Hematopoietic multipotent progenitor cell treated with erythropoietin and hydrocortisone succinate and interleukin-3 and kit ligand, for 8 days (in vitro differentiated cells): ENCODE measurements at regions not wholly inside any gene's neighbourhood (a gene's known extent, or its start where the extent isn't known, plus 50 kb on each side); places are given as distances from the start of the nearest gene placed in this dataset.
A peak's percentile ranks its signal among the peaks of the same experiment; 100 is the strongest.
"Not testable (repeated sequence)": the region's sequence is repeated elsewhere in the genome, so short reads cannot be mapped to it uniquely, and the experiment has no call there.

Experiments
- DNase-seq: peaks from one replicate; pipeline ENCODE4 v3.0.0-alpha.2; 2015

DNA sequence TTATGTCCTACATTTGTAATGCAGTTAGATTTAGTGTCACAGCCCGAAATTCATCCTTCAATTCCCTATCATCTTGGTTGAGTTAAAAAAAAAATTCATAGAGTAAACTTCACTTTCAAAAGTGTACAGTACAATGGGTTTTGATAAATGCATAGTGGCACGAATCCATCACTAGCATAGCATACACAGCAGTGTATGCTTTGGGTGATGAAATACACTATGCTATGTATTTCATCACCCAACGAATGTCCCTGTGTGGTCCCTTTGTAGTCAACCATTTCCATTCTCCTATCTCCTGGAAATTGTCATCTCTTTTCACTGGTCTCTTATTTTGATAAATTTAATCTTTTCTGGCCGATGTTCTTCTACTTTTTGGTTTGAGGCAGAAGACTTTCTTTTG is 129.4 kb upstream of the BASP1 start:
- no peak for DNase-seq

DNA sequence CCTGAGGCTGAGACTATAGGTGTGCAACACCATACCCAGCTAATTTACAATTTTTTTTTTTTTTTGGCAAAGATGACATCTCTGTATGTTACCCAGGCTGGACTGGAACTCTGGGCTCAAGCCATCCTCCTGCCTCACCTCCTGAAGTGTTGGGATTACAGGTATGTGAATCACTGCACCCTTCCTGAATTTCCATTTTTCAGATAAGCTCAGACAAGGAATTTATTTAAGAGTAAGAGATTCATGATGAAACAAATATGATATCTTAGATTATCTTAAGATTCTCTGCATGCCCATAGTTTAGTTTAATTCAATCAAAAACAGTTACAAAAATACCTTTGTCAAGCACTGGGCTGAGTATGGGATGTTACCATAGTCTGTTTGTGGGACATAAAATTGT is 128.4 kb upstream of the BASP1 start:
- no peak for DNase-seq

DNA sequence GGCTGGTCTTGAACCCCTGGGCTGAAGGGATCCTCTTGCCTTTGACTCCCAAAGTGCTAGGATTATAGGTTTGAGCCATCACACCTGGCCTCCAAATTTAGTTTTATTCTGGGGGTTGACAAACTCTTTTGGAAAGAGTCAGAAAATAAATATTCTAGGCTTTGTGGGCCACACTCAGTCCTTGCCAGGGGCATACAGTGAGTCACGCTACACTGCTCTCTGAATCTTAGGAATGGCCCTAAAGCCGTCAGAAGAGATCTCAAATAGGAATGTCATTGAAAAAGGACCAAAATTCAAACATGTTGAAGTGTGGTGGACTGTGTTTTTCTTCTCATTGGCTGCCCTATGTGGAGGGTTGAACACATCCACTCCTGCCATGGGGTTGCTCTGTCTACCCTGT is 127.7 kb upstream of the BASP1 start:
- no peak for DNase-seq

DNA sequence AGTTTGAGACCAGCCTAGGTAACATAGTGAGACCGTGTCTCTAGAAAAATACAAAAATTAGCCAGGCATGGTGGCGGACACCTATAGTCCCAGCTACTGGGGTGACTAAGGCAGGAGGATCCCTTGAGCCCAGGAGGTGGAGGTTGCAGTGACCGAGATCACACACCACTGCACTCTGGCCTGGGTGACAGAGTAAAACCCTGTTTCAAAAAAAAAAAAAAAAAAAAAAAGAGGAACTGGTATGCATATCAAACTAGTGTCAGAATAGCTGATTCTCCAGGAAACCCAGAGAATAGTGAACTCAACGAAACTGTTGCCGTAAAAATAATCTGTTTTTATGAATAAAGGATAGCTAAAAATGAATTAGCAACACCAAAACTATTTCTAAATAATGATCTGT is 126.6 kb upstream of the BASP1 start:
- DNase-seq, result no peak

DNA sequence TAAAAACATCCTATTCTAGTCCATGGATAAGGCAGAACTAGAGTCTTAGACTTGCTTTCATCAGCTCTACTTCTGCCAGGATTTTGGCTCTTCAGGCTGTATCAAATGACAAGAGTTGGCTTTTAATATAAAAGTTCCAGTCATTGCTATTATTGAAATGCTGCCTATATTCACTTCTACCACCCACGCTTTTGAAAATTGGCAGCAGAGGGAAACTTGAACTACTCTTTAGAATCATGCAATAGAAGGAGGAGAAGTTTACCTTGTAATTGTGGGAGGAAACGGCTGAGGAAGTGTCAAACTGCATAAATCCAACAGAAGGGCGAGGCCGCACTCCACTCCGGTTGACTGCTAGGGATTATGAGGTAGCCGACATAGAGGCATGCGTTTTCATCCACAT is 122.6 kb upstream of the BASP1 start:
- DNase-seq, result no peak

DNA sequence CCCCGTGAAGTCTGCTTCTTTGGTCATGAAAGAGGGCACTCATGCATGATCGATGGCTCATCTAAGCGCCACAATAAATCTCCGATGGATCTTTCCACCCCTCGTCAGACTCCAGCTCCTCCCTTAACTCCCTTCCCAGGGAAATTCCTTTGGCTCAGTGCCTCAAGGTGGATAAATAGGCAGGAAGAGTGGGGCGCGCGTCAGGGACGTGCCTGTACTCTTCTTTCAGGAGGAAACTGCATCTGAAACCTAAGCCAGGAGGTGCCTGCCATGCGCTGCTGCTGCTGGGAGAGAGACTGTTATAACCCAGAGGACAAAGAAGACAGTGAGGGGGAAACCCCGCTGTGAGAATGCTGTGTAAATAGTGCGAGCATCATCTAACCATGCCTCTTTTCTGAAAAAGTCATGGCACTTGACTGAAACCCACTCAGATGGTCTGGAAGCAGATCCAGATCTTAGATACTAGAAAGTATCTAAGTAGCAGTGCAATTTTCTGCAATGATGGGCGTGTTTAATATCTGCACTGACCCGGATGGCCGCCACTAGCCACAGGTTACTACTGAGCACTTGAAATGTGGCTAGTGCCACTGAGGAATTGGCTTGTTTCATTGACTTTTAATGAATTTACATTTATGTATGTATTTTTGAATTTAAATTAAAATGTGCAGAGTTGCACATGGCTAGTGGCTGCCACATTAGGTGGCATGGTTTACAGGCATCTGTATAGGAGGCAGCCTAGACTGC is 120.3 kb upstream of the BASP1 start:
- no peak for DNase-seq

DNA sequence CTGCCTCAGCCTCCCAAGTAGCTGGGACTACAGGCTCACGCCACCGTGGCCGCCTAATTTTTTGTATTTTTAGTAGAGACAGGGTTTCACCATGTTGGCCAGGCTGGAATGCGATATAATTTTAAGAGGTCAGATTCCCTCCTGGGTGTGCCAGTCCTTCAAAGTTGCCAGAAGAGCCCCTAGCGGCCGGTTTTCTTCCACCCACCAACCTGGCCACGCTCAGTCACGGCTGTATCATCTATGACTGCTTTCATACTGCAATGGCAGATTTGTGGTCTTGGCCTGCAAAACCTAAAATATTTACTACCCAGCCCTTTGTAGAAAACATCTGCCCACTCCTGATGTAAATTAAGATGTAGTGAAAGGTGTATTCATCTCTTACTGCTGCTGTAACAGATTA is 117.5 kb upstream of the BASP1 start:
- no peak for DNase-seq

DNA sequence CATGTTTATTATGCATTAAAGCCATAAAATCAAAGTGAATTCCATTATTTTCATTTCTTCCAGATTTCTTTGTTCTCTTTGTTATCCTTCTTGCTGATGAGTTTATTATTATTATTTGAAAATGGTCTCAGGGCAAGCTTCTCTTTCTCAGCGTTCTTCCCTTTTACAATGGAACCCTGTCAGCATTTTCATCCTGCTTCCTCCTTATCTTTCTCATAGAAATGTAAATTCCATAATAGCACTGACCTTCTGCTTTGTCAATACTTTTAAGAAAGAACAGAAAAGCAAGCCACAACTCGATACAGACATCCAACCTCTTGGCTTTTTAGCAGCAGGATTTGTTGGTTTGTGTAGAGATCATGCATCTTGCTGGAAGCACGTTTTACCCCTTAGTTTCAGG is 114.0 kb upstream of the BASP1 start:
- DNase-seq, result no peak

DNA sequence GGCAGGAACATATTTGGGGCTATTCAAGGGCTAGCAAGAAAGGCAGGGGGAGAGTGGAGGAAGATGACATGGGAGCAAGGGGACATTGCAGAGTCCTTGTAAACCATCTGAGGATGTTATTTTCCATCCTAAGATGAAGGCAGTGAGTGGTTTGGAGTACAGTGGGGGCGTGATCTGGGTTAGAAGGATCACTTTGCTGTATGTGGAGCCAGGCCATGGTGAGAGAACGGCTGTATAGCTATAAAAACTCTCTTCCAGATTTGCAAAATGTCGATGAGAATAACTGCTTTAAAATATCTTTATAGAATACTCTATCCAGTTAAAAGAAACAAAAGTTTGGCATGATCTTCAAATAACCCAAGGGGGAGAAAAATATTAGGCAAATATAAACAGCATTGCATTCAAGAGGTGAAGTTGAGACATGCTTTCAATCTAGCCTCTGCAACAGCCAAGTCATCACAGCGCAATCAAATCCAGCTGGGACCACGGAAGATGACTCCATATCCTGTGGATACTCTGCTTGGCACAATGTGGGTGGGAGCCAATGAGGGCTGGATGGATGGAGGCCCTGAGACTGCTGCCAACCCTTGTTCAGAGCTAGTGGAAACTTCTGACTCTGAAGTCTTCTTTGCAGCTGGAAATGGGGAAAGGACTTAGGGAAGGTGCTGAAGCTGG is 111.5 kb upstream of the BASP1 start:
- no peak for DNase-seq

DNA sequence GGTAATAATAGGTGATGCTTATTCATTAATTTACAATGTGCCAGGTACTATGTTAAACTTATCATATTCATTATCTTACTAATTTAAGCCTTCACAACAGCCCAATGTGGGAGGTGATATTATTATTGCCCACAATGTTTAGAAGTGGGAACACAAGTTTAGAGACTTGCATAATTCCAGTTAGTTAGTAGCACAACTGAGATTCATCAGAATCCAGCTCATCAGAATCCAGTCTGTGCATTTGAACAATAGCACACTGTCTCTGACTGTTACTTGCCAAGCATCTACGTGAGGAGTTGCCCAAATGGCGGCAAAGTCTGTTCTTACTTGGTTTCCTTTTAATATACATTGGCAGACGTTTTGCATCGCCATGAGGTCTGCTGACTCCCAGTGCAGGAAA is 110.9 kb upstream of the BASP1 start:
- DNase-seq, result no peak

DNA sequence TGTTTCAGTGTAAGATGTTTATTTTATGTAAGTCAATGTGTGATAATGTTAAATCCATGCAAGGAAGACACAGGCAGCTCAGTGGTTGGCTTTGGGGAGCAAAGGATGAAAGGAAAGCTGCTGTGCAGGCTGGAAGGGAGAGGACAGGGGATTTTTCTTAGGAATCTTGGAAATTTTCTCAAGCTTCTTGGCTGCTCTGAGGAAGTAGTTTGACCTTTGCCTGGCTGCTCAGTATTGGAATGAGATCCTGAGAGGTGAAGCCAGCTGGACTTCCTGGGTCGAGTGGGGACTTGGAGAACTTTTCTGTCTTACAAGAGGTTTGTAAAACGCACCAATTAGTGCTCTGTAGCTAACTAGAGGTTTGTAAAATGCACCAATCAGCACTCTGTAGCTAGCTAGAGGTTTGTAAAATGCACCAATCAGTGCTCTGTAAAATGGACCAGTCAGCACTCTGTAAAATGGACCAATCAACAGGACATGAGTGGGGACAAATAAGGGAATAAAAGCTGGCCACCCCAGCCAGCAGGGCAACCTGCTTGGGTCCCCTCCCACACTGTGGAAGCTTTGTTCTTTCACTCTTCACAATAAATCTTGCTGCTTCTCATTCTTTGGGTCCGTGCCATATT is 105.2 kb upstream of the BASP1 start:
- DNase-seq, result not testable (repeated sequence)

DNA sequence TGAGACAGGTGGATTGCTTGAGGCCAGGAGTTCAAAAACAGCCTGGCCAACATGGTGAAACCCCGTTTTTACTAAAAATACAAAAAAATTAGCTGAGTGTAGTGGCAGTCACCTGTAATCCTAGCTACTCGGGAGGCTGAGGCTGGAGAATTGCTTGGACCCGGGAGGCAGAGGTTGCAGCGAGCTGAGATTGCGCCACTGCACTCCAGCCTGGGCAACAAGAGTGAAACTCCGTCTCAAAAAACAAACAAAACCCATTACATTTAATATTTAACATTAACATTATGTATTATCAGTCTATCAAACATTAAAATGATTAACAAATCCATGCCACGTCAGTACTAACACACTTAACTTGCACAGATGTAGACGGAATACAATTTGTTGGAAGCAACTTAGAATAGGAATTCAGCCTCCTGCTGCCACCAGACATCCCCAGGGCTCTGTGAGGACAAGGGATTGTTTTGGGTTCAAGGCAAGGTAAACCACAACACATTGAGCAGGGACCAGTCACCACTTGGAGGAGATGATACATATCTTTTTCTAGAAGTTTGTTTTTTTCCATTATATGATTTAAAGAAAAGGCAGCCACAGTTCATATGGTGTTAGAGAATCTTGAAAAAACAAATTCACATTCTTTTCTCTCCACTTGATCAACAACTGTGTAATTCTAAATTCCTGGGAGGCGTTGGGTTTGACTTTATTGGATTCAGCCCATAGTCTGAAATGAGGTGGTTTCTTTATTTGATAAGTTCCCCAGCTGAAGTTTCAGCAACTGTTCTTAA is 104.1 kb upstream of the BASP1 start:
- DNase-seq, result no peak

DNA sequence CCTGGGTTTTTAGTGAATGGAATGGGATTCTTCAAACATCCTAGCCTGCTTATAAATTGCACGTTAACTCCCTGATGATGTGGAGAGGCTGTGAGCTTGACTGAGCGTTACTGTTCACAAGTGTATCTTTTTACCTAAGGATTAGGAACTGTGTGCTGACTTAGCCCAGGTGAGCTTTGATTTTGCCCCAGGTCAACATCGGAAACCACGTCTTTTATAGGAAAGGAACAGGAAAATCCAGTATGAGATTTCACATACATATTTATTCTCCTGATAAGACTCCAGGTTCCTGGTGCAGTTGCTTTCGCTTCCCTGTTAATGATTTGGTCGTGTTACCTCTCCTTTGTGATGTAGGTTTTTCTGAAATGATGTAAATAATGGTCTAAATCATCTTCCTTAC is 103.2 kb upstream of the BASP1 start:
- no peak for DNase-seq

DNA sequence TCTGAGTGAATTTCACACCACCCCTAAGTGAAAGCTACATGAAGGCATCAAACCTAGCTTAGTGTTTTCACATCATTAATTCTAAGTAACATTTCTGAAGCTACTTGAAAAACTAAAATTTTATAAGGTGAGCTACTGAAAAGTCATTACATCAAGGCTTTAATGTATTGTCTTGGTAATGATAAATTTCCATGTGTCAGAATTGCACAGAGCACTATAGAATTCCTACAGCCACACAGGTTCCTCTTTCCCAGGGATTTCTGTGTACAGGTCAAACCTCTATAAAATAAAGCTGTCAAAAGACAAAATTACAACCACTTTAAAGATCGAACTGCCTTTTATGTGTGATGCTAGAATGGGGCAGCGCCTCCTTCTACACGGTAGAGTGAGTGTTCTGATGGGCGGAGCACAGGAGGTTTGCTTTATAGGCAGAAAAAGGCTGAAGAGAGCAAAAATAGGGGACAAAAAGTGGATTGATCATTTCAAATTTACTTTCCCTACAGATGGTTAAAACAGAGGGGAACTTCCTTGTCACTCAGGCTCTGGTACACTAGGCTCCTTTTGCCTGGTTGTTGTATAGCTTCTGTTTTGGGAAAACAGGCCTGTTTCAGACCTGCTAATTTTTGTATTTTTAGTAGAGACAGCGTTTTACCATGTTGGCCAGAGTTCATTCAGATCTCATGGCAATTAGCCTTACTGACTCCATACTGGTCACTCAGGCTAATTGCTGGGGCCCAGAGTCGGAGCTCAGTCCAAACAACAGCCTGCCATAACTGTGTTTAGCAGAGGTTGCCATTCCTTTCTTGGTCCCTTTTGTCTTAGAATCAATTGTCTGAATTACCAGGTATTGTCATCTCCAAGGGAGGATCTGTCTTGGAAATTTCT is 102.5 kb upstream of the BASP1 start:
- DNase-seq, result no peak

DNA sequence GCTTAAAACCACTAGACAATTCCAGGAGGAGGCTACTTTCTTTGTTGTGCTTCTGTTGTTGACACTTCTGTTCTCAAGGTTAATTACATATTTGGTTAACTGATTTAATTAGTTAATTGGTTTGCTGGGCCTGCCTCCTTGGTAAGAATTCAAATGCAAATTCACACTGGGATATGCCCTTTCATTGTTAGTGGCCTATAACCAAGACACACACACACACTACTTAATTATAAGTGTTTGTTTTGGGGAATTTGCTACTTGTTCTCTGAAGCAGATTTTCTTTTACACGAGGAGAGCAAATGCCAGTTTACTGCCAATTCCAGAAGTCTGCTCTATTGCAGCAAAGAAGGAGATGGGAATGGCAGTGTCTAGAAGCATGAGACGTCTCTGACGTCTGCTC is 101.6 kb upstream of the BASP1 start:
- DNase-seq, result no peak

DNA sequence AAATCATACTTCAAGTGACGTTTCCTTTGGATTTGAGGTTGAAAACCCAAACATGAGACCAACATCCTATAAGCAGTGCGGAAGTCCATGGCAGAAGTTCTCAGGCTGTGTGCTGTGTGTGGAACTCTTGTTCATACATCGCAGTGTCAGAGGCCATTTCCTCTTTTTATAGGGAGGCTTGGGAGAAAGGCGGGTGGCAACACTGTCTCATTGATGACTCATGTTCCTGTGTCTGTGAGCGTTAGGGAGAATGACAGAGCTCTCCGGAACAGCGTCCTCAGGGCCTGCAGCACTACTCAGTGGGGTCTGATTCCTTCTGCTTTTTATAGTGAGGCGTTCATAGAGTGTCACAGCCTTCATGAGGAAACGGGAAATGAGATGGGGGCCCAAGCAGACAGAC is 98.8 kb upstream of the BASP1 start:
- peak; percentile 82 for DNase-seq

DNA sequence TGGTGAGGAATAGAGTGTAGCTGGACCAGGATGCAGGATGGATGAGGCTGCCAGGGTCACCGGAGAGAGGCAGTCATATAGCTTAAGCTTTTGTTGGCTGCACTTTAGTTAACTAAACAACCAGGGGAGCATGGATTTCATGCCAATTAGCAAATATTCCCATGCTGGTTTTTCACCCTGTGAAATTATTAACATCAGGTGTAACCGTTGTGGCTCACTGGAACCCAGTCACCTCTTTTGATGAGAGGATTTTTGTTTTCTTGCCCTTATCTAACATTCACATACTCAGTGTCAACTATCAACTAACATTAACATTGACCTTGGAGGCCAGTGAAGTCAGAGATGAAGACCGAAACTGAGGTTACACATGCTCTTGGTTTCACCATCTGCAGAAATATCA is 97.2 kb upstream of the BASP1 start:
- no peak for DNase-seq

DNA sequence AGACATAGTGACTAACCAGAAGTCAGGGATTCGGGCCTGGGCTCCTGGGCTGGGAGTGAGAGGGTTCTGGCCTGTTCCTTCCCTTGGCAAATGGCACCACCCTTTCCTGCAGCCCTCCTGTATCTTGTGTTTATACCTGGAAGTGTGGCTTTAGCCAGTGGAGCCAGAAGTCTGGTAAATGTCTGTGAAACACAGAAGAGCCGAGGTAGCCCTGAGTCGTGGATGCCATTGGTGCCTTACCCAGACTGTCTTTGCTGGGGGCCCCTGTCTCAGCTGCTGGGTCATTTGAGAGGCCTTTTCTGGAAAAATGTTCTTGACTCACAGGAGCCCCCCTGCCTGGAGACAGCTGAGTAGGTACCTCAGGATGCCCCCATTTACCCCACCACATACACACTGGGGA is 95.7 kb upstream of the BASP1 start:
- no peak for DNase-seq

DNA sequence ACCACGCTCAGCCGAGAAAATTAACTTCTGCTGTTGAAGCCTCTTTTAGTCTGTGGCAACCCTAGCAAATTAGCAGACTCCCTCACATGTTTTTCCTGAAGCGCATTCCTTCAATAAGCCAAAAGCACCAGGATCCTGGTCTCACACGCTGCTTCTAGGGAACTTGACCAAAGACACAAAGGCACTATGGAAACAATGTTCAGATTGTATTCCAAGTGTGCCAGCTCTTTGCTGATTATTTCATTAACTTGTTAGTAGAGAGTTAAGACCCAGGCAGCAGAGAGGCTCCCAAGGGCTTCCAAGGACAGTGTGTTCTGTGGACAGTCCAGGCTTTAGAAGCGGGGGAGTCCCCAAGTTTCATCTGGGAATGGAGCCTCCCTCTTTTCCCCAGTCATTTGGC is 94.4 kb upstream of the BASP1 start:
- no peak for DNase-seq

DNA sequence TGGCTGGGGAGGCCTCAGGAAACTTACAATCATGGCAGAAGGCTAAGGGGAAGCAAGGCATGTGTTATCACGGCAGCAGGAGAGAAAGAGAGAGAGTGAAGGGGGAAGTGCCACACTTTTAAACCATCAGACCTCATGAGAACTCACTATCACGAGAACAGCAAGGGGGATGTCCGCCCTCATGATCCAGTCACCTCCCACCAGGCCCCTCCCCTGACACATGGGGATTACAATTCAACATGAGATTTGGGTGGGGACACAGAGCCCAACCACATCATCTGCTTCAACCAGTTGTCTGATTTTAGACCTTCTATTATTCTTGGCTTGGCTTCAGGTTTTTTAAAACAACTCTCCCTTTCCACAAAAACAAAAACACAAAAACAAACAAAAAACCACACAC is 93.7 kb upstream of the BASP1 start:
- DNase-seq, result not testable (repeated sequence)

DNA sequence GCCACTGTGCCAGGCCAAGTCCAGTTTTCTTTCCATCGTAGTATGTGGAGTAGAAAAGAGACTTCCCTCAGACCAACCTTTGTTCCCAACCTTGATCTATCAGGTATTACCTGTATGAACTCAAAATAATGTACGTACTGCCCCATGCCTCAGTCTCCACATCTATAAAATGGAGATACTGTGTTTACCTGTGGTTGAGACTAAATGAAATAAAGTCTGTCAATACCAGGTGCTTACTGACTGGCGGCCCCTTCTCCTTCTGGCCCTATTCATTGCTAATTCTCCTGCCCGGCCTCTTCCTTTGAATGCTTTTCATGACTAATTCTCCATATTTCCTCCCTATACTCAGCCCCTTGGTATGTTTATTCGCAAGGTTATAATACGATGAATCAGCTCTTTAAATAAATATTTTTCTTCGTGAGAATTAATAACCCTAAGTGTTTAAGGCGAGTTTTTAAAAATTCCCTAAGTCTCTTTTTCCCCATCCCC is 89.6 kb upstream of the BASP1 start:
- no peak for DNase-seq

DNA sequence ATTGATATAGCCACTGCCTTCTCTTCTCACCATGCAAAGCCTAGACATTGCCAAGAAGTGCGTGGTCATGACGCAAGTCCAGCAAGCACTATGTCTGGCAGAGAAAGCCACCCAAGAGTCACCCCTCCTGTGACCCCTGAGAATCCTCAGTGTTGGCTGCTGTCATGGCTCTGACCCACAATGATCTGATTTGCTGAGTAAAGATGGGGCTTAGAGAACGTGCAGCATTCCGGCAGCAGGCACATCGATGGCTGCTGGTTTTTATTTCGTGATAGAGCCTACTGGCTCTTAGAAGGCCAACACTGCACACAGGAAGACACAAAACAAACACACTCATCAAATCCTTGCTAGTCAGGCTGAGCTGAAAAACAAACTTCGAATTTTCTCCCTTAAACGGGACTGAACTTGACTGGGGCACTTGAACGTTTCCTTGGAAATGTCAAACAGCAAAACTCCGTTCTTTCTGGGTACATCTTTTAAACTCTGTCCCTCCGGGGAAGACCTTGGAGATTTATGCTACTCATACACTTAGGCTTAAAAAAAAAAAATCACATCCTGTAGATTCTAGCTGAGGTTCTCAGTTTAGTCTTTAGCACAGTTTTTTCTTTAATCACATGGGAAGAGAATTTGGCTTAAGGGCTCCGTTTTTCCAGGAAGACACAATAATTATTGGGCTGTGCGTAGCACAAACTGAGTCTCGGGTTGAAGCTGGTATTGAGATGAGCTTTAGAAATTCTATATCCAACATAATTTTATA is 88.2 kb upstream of the BASP1 start:
- no peak for DNase-seq
